C4-2B (cell line): ENCODE measurements at regions not wholly inside any gene's neighbourhood (a gene's known extent, or its start where the extent isn't known, plus 50 kb on each side); places are given as distances from the start of the nearest gene placed in this dataset.

Experiments used
- CTCF ChIP-seq: fragments of 450-650 bp; conservative IDR thresholded peaks from 2 replicates; pipeline ENCODE4 v1.5.1; 2017; ENCODE audit warnings: mild to moderate bottlenecking
- ZFX ChIP-seq: fragments of 450-650 bp; IDR thresholded peaks from 2 replicates; pipeline ENCODE4 v1.6.1; 2017

- TF ChIP-seq CTCF: no peak
- TF ChIP-seq ZFX: no peak
Observed at GRCh38 chr12:3381059-3382047, 109.7 kb upstream of the PRMT8 start.
